GM12891 (cell line): ENCODE measurements at regions not wholly inside any gene's neighbourhood (a gene's known extent, or its start where the extent isn't known, plus 50 kb on each side); places are given as distances from the start of the nearest gene placed in this dataset.

Experiments
- DNase-seq: peaks from one replicate; pipeline ENCODE4 v3.0.0; 2011; ENCODE audit warnings: low spot score; ENCODE audit not compliant: insufficient read length
- FAIRE-seq: peaks from 2 replicates; lab custom pipeline; 2011; peaks lifted over from hg19 to GRCh38; lab: Jason Lieb, UNC
- PAX5 ChIP-seq: IDR thresholded peaks from 2 replicates; pipeline ENCODE4 v1.6.1; 2011; ENCODE audit warnings: low read length, moderate library complexity, mild to moderate bottlenecking; ENCODE audit not compliant: insufficient read depth, severe bottlenecking
- POLR2A ChIP-seq: IDR thresholded peaks from 2 replicates; pipeline ENCODE4 v1.6.1; 2011; ENCODE audit warnings: low read depth, low read length, control low read depth
- POLR2AphosphoS5 ChIP-seq: IDR thresholded peaks from 2 replicates; pipeline ENCODE4 v1.6.1; 2011; ENCODE audit warnings: low read depth, low read length, control low read depth
- POU2F2 ChIP-seq: IDR thresholded peaks from 2 replicates; pipeline ENCODE4 v1.6.1; 2011; ENCODE audit warnings: low read depth, mild to moderate bottlenecking, control low read depth, low read length, moderate library complexity
- SPI1 ChIP-seq: IDR thresholded peaks from 2 replicates; pipeline ENCODE4 v1.6.1; 2011; ENCODE audit warnings: low read depth, low read length, control low read depth
- TAF1 ChIP-seq: IDR thresholded peaks from 2 replicates; pipeline ENCODE4 v1.6.1; 2011; ENCODE audit warnings: low read depth, low read length, control low read depth

DNA sequence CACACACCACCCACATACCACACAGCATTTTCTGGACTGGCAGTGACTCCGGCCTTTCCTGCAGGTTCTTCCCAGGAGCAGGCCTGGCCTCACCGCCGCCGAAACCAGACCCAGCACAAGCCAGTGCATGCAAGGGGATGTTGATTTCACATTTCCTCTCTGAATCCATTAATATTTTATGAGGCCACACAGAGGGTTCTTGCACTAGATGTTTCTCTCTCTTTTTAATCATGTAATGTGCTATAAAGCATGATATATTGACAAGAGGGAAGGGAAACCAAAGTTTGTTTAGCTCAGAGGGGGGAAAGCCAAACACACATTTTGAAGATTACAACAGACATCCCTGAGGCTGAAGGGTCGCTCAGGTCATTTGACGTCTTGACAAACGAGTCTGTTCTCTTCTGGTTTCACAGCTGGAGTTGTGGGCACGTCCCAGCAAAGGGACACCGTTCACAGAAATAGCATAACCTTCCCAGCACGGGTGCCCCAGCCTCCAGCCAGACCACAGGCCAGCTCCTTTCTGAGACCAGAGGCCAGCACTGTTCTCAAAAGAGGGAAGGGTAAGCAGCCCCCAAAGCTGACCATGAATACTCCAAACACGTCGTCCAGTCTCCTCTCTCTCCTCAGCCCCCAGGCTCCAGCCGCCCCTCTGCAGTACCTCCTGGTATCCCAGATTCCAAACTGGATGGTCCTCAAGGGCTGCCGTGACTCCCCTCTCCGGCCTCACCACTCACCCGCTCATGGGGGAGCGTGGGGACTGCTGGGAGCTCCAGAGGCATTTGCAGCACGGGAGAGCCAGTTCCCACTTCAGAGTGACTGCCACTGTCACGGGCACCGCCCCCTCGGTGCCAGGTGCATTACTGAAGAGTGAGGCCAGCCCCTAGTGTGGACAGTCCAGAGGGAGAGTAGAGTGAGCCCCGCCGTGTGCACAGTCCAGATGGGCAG, 340.3 kb upstream of the SALL3 start:
- no peak for DNase-seq
- no peak for TF ChIP-seq PAX5
- TF ChIP-seq POLR2A, result no peak
- TF ChIP-seq POU2F2, result no peak
- no peak for TF ChIP-seq POLR2AphosphoS5
- TF ChIP-seq TAF1, result no peak
- FAIRE-seq, result no peak

GRCh38 chr18:78640246-78640995, 339.2 kb upstream of the SALL3 start:
- TF ChIP-seq SPI1 (no peak), TAF1 (no peak), POU2F2 (no peak), PAX5 (no peak), POLR2A (no peak), POLR2AphosphoS5 (no peak)
- no peak for FAIRE-seq
- no peak for DNase-seq

DNA sequence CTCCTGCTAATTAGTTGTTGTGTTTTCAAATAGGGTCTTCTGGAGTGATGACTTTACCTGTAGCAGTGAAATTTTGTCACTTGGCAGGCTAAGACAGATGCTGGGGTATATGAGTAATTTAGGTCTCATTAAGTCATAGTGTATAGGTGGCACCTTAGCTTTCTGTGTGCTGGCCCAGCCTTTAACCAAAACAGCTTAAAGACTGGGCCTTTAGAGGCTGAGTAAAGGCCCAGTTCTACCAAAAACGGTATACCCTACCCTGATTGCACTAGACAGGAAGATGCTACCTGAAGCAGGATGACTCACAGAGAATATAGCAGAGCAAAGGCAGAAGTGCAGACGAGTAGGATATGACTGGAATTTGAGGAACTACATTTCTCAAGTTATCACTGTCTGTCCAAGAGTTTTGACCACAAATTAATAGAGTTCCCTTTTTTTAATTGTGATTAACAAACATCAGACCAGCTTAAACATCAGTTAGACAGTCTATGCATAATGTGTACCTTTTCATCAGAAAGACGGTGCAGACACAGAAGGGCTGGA, 337.9 kb upstream of the SALL3 start:
- DNase-seq (no peak), FAIRE-seq (no peak)
- TF ChIP-seq TAF1 (no peak), POLR2A (no peak), SPI1 (no peak), POLR2AphosphoS5 (no peak), POU2F2 (no peak), PAX5 (no peak)

DNA sequence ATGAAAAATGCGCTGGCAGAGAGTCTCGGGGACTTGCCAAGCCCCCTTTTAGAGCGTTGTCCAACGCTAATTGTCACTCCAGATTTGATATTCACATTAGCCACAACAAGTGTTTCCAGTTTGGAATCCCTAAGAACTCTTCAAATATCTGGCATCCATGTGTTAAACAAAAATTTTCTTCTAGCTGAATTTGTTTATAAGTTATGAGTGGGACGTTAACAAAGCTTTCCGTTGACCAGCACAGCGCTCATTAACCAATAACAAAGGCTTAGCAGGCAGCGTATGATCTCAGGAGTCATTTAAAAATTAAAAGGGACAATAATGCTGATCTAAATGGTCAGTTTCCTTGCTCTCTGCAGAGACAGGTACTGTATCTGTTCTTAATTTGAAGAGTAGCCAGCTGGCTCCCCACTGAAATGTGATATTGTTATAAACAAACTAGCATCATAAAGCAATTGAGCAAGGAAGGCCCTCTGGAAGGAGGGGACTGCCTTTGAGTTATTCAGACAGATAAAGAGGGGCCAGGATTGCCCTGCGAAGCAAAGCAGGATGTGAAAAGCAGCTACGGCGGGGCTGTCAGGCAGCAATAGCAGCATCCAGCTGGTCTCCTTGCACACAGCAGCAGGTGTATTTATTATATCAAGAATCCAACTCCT, 337.2 kb upstream of the SALL3 start:
- DNase-seq (no peak), FAIRE-seq (no peak)
- TF ChIP-seq POLR2AphosphoS5 (no peak), PAX5 (no peak), SPI1 (no peak), TAF1 (no peak), POU2F2 (no peak), POLR2A (no peak)

GRCh38 chr18:78643004-78643403, 336.6 kb upstream of the SALL3 start:
- no peak for DNase-seq
- no peak for FAIRE-seq

DNA sequence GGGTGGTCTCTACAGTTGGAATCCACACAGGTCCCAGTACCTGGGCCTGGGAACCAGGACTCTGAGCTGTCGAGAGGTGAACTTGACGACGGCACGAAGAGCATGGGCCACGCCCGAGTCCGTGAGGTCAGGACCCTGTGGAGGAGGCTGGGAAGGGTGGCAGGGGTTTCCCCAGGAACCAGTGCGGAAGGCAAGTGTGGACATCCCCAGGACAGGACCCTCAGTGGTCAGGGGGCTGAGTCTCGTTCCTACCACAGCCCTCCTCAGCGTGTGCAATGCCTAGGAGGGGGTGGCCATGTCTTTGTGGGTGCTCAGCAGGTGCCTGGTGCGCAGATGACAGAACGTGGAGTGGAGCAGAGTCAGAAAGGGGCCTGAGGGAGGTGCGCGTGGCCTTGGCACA, 335.6 kb upstream of the SALL3 start:
- FAIRE-seq (no peak), DNase-seq (no peak)
- TF ChIP-seq POLR2A, result no peak
- no peak for TF ChIP-seq POLR2AphosphoS5
- TF ChIP-seq SPI1, result no peak
- TF ChIP-seq TAF1, result no peak
- no peak for TF ChIP-seq PAX5
- no peak for TF ChIP-seq POU2F2

More at GRCh38 chr18:78643004-78643403, 336.6 kb upstream of the SALL3 start:
- TF ChIP-seq POLR2AphosphoS5, result no peak

DNA sequence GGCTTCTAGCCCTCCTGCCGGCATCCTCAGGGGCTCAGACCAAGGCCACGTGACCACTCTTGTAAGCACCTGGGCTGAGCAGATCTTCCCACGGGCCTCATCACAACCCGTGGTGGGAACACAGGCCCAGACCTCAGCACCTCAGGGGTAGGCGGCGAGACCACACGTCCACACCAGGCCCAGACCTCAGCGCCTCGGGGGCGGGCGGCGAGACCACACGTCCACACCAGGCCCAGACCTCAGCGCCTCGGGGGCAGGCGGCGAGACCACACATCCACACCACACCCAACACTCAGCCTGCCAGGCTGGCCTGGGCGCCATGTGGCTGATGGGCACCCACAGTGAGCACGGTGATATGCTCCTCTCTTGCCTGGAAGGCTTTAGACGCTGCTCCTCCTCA, 334.4 kb upstream of the SALL3 start:
- TF ChIP-seq TAF1 (no peak), POLR2A (no peak), SPI1 (no peak), POU2F2 (no peak), PAX5 (no peak), POLR2AphosphoS5 (no peak)
- no peak for DNase-seq
- no peak for FAIRE-seq

GRCh38 chr18:78647018-78647417, 332.6 kb upstream of the SALL3 start:
- FAIRE-seq, result no peak
- TF ChIP-seq PAX5 (no peak), TAF1 (no peak), SPI1 (no peak), POU2F2 (no peak), POLR2A (no peak), POLR2AphosphoS5 (no peak)
- DNase-seq, result no peak
